AG10803 (cell line): ENCODE measurements at regions not wholly inside any gene's neighbourhood (a gene's known extent, or its start where the extent isn't known, plus 50 kb on each side); places are given as distances from the start of the nearest gene placed in this dataset.
A peak's percentile ranks its signal among the peaks of the same experiment; 100 is the strongest.

Experiments
- DNase-seq: peaks from one replicate; pipeline ENCODE4 v3.0.0; 2010; ENCODE audit warnings: low read depth
- H3K4me3 ChIP-seq: 2 replicates; pipeline ENCODE4 v1.5.1; 2011; ENCODE audit warnings: mild to moderate bottlenecking, low read length, control low read depth
- CTCF ChIP-seq: conservative IDR thresholded peaks from 2 replicates; pipeline ENCODE4 v1.5.1; 2011; ENCODE audit warnings: mild to moderate bottlenecking, low read length, control low read depth, inconsistent platforms

- no peak for DNase-seq
- H3K4me3 ChIP-seq: no peak overlapping the region
- TF ChIP-seq CTCF: no peak
Measured at GRCh38 chr21:38570596-38570995, 72.3 kb upstream of the ERG start.

GRCh38 chr21:38574895-38575575 is 76.8 kb upstream of the ERG start:
- no peak for TF ChIP-seq CTCF
- no peak for DNase-seq
- H3K4me3 ChIP-seq: no peak overlapping the region

- no peak for DNase-seq
- H3K4me3 ChIP-seq: no peak overlapping the region
- no peak for TF ChIP-seq CTCF
Measured at GRCh38 chr21:38577887-38578286, 79.6 kb upstream of the ERG start.

- DNase-seq: no peak
- no peak overlapping the region for H3K4me3 ChIP-seq
- TF ChIP-seq CTCF: no peak
Measured at GRCh38 chr21:38590449-38591217, 92.4 kb upstream of the ERG start.

- no peak overlapping the region for H3K4me3 ChIP-seq
- DNase-seq: no peak
- no peak for TF ChIP-seq CTCF
Measured at GRCh38 chr21:38591218-38591537, 92.9 kb upstream of the ERG start.

GRCh38 chr21:38596264-38597042 is 98.2 kb upstream of the ERG start:
- no peak for DNase-seq
- TF ChIP-seq CTCF: no peak
- no peak overlapping the region for H3K4me3 ChIP-seq

- no peak for TF ChIP-seq CTCF
- H3K4me3 ChIP-seq: no peak overlapping the region
- DNase-seq: peak; percentile 9
Measured at GRCh38 chr21:38597421-38597820, 99.1 kb upstream of the ERG start.
